Neural cell (in vitro differentiated cells): ENCODE measurements at regions not wholly inside any gene's neighbourhood (a gene's known extent, or its start where the extent isn't known, plus 50 kb on each side); places are given as distances from the start of the nearest gene placed in this dataset.

Source experiments
- H2AFZ ChIP-seq: fragments of 200-600, 300-800 bp; sonication (generic), shearing (Covaris generic); 2 replicates; pipeline ENCODE4 v1.6.0; 2014; ENCODE audit warnings: low read depth, mild to moderate bottlenecking, antibody characterized with exemption, low read length, moderate library complexity
- H3F3A ChIP-seq: fragments of 200-600 bp; shearing (Covaris generic); 2 replicates; pipeline ENCODE4 v1.6.1; 2016; ENCODE audit warnings: mild to moderate bottlenecking, moderate library complexity, mixed read lengths, antibody characterized with exemption, low read length; ENCODE audit not compliant: insufficient read depth, poor library complexity, severe bottlenecking
- H3K27ac ChIP-seq: fragments of 200-600, 300-800 bp; sonication (generic), shearing (Covaris generic); 2 replicates; pipeline ENCODE4 v1.5.1; 2014; ENCODE audit warnings: mild to moderate bottlenecking, low read length, moderate library complexity
- H3K27me3 ChIP-seq: fragments of 300-800, 200-600 bp; sonication (generic), shearing (Covaris generic); 2 replicates; pipeline ENCODE4 v1.6.0; 2014; ENCODE audit warnings: mild to moderate bottlenecking, low read depth, low read length, moderate library complexity; ENCODE audit not compliant: insufficient read depth
- H3K36me3 ChIP-seq: fragments of 300-800, 200-600 bp; sonication (generic), shearing (Covaris generic); 2 replicates; pipeline ENCODE4 v1.5.1; 2014; ENCODE audit warnings: mild to moderate bottlenecking, antibody characterized with exemption, low read length, moderate library complexity; ENCODE audit not compliant: insufficient read depth
- H3K4me2 ChIP-seq: fragments of 300-800, 200-600 bp; sonication (generic), shearing (Covaris generic); 2 replicates; pipeline ENCODE4 v1.6.0; 2014; ENCODE audit warnings: mild to moderate bottlenecking, low read length
- H3K4me3 ChIP-seq: fragments of 300-800, 200-600 bp; sonication (generic), shearing (Covaris generic); 2 replicates; pipeline ENCODE4 v1.5.1; 2014; ENCODE audit warnings: mild to moderate bottlenecking, low read length, moderate library complexity
- H3K79me2 ChIP-seq: fragments of 200-600 bp; shearing (Covaris generic); replicated peaks from 2 replicates; pipeline ENCODE4 v1.6.0; 2014; ENCODE audit warnings: mild to moderate bottlenecking, low read length, moderate library complexity; ENCODE audit not compliant: insufficient read depth
- H3K9ac ChIP-seq: fragments of 300-800, 200-600 bp; sonication (generic), shearing (Covaris generic); 2 replicates; pipeline ENCODE4 v1.6.1; 2016; ENCODE audit warnings: mild to moderate bottlenecking, low read length, mixed read lengths
- H3K9me2 ChIP-seq: fragments of 200-600 bp; shearing (Covaris generic); 2 replicates; pipeline ENCODE4 v1.6.1; 2016; ENCODE audit warnings: mild to moderate bottlenecking, low read length, mixed read lengths; ENCODE audit not compliant: insufficient read depth
- H3K9me3 ChIP-seq: fragments of 200-600, 300-800 bp; sonication (generic), shearing (Covaris generic); 2 replicates; pipeline ENCODE4 v1.6.1; 2016; ENCODE audit warnings: mild to moderate bottlenecking, mixed run types, low read length, moderate library complexity, mixed read lengths
- H4K20me1 ChIP-seq: fragments of 200-600 bp; shearing (Covaris generic); 2 replicates; pipeline ENCODE4 v1.6.1; 2016; ENCODE audit warnings: mild to moderate bottlenecking, mixed run types; ENCODE audit not compliant: insufficient read depth
- EP300 ChIP-seq: fragments of 450-650 bp; conservative IDR thresholded peaks from 2 replicates; pipeline ENCODE4 v1.6.1; 2014; ENCODE audit warnings: antibody characterized with exemption, mild to moderate bottlenecking, moderate library complexity; ENCODE audit not compliant: poor library complexity, severe bottlenecking
- EZH2 ChIP-seq: fragments of 200-600, 300-800 bp; shearing (Covaris generic), sonication (generic); IDR thresholded peaks from 2 replicates; pipeline ENCODE4 v1.6.1; 2014; ENCODE audit warnings: antibody characterized with exemption, low read length, borderline replicate concordance, mild to moderate bottlenecking; ENCODE audit not compliant: insufficient read depth, poor library complexity, severe bottlenecking
- MXI1 ChIP-seq: fragments of 450-650 bp; conservative IDR thresholded peaks from 2 replicates; pipeline ENCODE4 v1.6.1; 2014; ENCODE audit warnings: antibody characterized with exemption, mild to moderate bottlenecking; ENCODE audit not compliant: poor library complexity, severe bottlenecking
- POLR2AphosphoS5 ChIP-seq: IDR thresholded peaks from 2 replicates; pipeline ENCODE4 v1.6.1; 2012
- RAD21 ChIP-seq: fragments of 450-650 bp; conservative IDR thresholded peaks from 2 replicates; pipeline ENCODE4 v1.6.1; 2014; ENCODE audit warnings: antibody characterized with exemption, mild to moderate bottlenecking, moderate library complexity
- SMC3 ChIP-seq: fragments of 450-650 bp; conservative IDR thresholded peaks from 2 replicates; pipeline ENCODE4 v1.6.1; 2014; ENCODE audit warnings: antibody characterized with exemption, mild to moderate bottlenecking, moderate library complexity; ENCODE audit not compliant: poor library complexity
- TAF1 ChIP-seq: IDR thresholded peaks from 2 replicates; pipeline ENCODE4 v1.6.1; 2012; ENCODE audit warnings: low read depth
- TF ChIP-seq, protein P1 (sequence below): fragments of 450-650 bp; IDR thresholded peaks from 2 replicates; pipeline ENCODE4 v1.5.1; 2014; ENCODE audit warnings: antibody characterized with exemption, mild to moderate bottlenecking, moderate library complexity; ENCODE audit not compliant: poor library complexity, severe bottlenecking
- TF ChIP-seq, protein P2 (sequence below): IDR thresholded peaks from 2 replicates; pipeline ENCODE4 v1.6.1; 2012; ENCODE audit warnings: borderline replicate concordance

DNA sequence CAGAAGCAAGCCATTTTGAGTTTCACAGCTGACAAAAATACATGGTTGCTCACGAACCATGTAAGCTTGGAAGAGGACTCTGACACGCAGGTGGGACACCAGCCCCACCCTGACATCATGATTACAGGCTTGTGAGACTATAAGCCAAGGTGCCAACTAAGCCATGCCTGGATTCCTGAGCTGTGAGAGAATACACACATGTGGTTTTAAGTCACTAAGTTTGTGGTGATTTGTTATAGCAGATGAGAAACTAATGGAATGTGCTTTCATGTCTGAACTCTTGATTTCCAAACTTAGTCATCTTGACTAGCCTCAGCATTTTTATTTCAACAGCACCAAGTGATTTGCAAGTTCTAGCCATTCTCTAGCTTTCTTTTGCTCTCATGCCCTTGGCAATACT is 676.1 kb upstream of the CELF4 start:
- H3K27ac ChIP-seq, result no peak overlapping the region
- H3F3A ChIP-seq, result no peaks in the 10 kb centered on the region
- TF ChIP-seq POLR2AphosphoS5 (no peak), TAF1 (no peak), EZH2 (no peak), SMC3 (no peak), MXI1 (no peak), EP300 (no peak), RAD21 (no peak)
- TF ChIP-seq, protein P1, sequence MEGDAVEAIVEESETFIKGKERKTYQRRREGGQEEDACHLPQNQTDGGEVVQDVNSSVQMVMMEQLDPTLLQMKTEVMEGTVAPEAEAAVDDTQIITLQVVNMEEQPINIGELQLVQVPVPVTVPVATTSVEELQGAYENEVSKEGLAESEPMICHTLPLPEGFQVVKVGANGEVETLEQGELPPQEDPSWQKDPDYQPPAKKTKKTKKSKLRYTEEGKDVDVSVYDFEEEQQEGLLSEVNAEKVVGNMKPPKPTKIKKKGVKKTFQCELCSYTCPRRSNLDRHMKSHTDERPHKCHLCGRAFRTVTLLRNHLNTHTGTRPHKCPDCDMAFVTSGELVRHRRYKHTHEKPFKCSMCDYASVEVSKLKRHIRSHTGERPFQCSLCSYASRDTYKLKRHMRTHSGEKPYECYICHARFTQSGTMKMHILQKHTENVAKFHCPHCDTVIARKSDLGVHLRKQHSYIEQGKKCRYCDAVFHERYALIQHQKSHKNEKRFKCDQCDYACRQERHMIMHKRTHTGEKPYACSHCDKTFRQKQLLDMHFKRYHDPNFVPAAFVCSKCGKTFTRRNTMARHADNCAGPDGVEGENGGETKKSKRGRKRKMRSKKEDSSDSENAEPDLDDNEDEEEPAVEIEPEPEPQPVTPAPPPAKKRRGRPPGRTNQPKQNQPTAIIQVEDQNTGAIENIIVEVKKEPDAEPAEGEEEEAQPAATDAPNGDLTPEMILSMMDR, result no peak
- TF ChIP-seq, protein P2, sequence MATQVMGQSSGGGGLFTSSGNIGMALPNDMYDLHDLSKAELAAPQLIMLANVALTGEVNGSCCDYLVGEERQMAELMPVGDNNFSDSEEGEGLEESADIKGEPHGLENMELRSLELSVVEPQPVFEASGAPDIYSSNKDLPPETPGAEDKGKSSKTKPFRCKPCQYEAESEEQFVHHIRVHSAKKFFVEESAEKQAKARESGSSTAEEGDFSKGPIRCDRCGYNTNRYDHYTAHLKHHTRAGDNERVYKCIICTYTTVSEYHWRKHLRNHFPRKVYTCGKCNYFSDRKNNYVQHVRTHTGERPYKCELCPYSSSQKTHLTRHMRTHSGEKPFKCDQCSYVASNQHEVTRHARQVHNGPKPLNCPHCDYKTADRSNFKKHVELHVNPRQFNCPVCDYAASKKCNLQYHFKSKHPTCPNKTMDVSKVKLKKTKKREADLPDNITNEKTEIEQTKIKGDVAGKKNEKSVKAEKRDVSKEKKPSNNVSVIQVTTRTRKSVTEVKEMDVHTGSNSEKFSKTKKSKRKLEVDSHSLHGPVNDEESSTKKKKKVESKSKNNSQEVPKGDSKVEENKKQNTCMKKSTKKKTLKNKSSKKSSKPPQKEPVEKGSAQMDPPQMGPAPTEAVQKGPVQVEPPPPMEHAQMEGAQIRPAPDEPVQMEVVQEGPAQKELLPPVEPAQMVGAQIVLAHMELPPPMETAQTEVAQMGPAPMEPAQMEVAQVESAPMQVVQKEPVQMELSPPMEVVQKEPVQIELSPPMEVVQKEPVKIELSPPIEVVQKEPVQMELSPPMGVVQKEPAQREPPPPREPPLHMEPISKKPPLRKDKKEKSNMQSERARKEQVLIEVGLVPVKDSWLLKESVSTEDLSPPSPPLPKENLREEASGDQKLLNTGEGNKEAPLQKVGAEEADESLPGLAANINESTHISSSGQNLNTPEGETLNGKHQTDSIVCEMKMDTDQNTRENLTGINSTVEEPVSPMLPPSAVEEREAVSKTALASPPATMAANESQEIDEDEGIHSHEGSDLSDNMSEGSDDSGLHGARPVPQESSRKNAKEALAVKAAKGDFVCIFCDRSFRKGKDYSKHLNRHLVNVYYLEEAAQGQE, result no peak
- H3K36me3 ChIP-seq, result no peaks in the 10 kb centered on the region
- no peaks in the 10 kb centered on the region for H3K9me3 ChIP-seq
- no peaks in the 10 kb centered on the region for H3K79me2 ChIP-seq
- H3K4me3 ChIP-seq, result no peak overlapping the region
- no peak overlapping the region for H3K4me2 ChIP-seq
- no peaks in the 10 kb centered on the region for H4K20me1 ChIP-seq
- no peak overlapping the region for H2AFZ ChIP-seq
- no peaks in the 10 kb centered on the region for H3K27me3 ChIP-seq
- H3K9ac ChIP-seq, result no peak overlapping the region
- no peaks in the 10 kb centered on the region for H3K9me2 ChIP-seq

DNA sequence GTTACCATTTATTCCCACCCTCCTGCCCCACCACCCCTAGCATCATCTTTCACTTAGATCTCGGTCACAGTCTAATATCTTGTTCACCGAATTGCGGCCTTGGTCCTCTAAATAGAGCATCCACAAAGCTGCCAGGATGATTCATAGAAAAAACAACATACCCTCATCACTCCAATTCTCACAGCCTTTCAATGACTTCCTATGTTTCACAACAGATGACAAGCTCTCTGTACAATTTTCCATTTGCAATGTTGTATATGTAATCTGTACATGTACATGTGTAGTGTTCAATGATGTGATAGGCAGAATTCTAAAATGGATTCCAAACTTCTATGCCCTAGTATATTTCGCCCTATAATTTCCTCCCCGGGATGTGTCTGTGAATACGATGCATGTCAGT is 675.6 kb upstream of the CELF4 start:
- TF ChIP-seq SMC3 (no peak), POLR2AphosphoS5 (no peak), EP300 (no peak), RAD21 (no peak), MXI1 (no peak), EZH2 (no peak), TAF1 (no peak)
- TF ChIP-seq, protein P1, result no peak
- TF ChIP-seq, protein P2, result no peak
- H2AFZ ChIP-seq, result no peak overlapping the region
- H3K27ac ChIP-seq, result no peak overlapping the region
- H3K36me3 ChIP-seq, result no peaks in the 10 kb centered on the region
- H4K20me1 ChIP-seq, result no peaks in the 10 kb centered on the region
- H3K9me2 ChIP-seq, result no peaks in the 10 kb centered on the region
- no peak overlapping the region for H3K4me3 ChIP-seq
- no peaks in the 10 kb centered on the region for H3K9me3 ChIP-seq
- H3K4me2 ChIP-seq, result no peak overlapping the region
- H3K79me2 ChIP-seq, result no peaks in the 10 kb centered on the region
- H3K9ac ChIP-seq, result no peak overlapping the region
- no peaks in the 10 kb centered on the region for H3K27me3 ChIP-seq
- no peaks in the 10 kb centered on the region for H3F3A ChIP-seq
